SK-N-SH treated with all-trans-retinoic acid at 6 μM for 48 hours (cell line): ENCODE measurements at regions not wholly inside any gene's neighbourhood (a gene's known extent, or its start where the extent isn't known, plus 50 kb on each side); places are given as distances from the start of the nearest gene placed in this dataset.

Experiments
- ATAC-seq: fragments of 200-7000 bp; cut with Tn5 transposase; 3 replicates; pipeline ENCODE4 v1.9.1; 2020; ENCODE audit warnings: mild to moderate bottlenecking, moderate library complexity
- BACH2 ChIP-seq: fragments of 250-450 bp; sonication (Bioruptor Pico); IDR thresholded peaks from 2 replicates; pipeline ENCODE4 v1.9.0; 2021; ENCODE audit warnings: mild to moderate bottlenecking, borderline replicate concordance
- CREB5 ChIP-seq: fragments of 250-450 bp; sonication (Bioruptor Pico); IDR thresholded peaks from 2 replicates; pipeline ENCODE4 v1.5.1; 2020; ENCODE audit warnings: low read depth, mild to moderate bottlenecking, moderate library complexity
- CSDC2 ChIP-seq: fragments of 250-450 bp; sonication (Bioruptor Pico); IDR thresholded peaks from 2 replicates; pipeline ENCODE4 v1.5.0; 2020; ENCODE audit warnings: mild to moderate bottlenecking, moderate library complexity
- CSRNP3 ChIP-seq: fragments of 250-450 bp; sonication (Bioruptor Pico); IDR thresholded peaks from 2 replicates; pipeline ENCODE4 v1.5.1; 2021; ENCODE audit warnings: mild to moderate bottlenecking, moderate library complexity
- ESRRG ChIP-seq: fragments of 250-450 bp; sonication (Bioruptor Pico); IDR thresholded peaks from 2 replicates; pipeline ENCODE4 v1.6.1; 2021; ENCODE audit warnings: mild to moderate bottlenecking
- GLIS3 ChIP-seq: fragments of 250-450 bp; sonication (Bioruptor Pico); IDR thresholded peaks from 2 replicates; pipeline ENCODE4 v1.5.0; 2020; ENCODE audit warnings: mild to moderate bottlenecking, moderate library complexity
- ISL1 ChIP-seq: fragments of 250-450 bp; sonication (Bioruptor Pico); IDR thresholded peaks from 2 replicates; pipeline ENCODE4 v2.1.2; 2022; ENCODE audit warnings: mild to moderate bottlenecking, moderate library complexity
- OSR1 ChIP-seq: fragments of 250-450 bp; sonication (Bioruptor Pico); IDR thresholded peaks from 2 replicates; pipeline ENCODE4 v1.8.0; 2022; ENCODE audit warnings: moderate library complexity, mild to moderate bottlenecking, inconsistent platforms
- PATZ1 ChIP-seq: fragments of 250-450 bp; sonication (Bioruptor Pico); IDR thresholded peaks from 2 replicates; pipeline ENCODE4 v1.8.0; 2020; ENCODE audit warnings: mild to moderate bottlenecking, moderate library complexity, borderline replicate concordance
- POU6F1 ChIP-seq: fragments of 250-450 bp; sonication (Bioruptor Pico); IDR thresholded peaks from 2 replicates; pipeline ENCODE4 v1.8.0; 2021; ENCODE audit warnings: low read depth, mild to moderate bottlenecking, moderate library complexity, borderline replicate concordance
- PPARA ChIP-seq: fragments of 250-450 bp; sonication (Bioruptor Pico); IDR thresholded peaks from 2 replicates; pipeline ENCODE4 v1.5.0; 2020; ENCODE audit warnings: mild to moderate bottlenecking, borderline replicate concordance
- RARB ChIP-seq: fragments of 250-450 bp; sonication (Bioruptor Pico); IDR thresholded peaks from 2 replicates; pipeline ENCODE4 v1.8.0; 2021; ENCODE audit warnings: mild to moderate bottlenecking, moderate library complexity
- SNAI2 ChIP-seq: fragments of 250-450 bp; sonication (Bioruptor Pico); IDR thresholded peaks from 2 replicates; pipeline ENCODE4 v1.5.0; 2020; ENCODE audit warnings: mild to moderate bottlenecking, moderate library complexity
- TCF4 ChIP-seq: fragments of 250-450 bp; sonication (Bioruptor Pico); IDR thresholded peaks from 2 replicates; pipeline ENCODE4 v1.8.0; 2021; ENCODE audit warnings: mild to moderate bottlenecking, moderate library complexity, borderline replicate concordance
- TOX ChIP-seq: fragments of 250-450 bp; sonication (Bioruptor Pico); IDR thresholded peaks from 2 replicates; pipeline ENCODE4 v1.8.0; 2021; ENCODE audit warnings: mild to moderate bottlenecking, moderate library complexity, borderline replicate concordance
- TSHZ2 ChIP-seq: fragments of 250-450 bp; sonication (Bioruptor Pico); IDR thresholded peaks from 2 replicates; pipeline ENCODE4 v1.5.0; 2020; ENCODE audit warnings: mild to moderate bottlenecking, moderate library complexity
- ZC3H10 ChIP-seq: fragments of 250-450 bp; sonication (Bioruptor Pico); IDR thresholded peaks from 2 replicates; pipeline ENCODE4 v1.5.1; 2021; ENCODE audit warnings: mild to moderate bottlenecking, moderate library complexity
- ZFP3 ChIP-seq: fragments of 250-450 bp; sonication (Bioruptor Pico); IDR thresholded peaks from 2 replicates; pipeline ENCODE4 v1.5.0; 2020; ENCODE audit warnings: mild to moderate bottlenecking, moderate library complexity
- ZFP30 ChIP-seq: fragments of 450-650 bp; formaldehyde crosslinking; IDR thresholded peaks from 2 replicates; pipeline ENCODE4 v1.5.0; 2022; ENCODE audit warnings: mild to moderate bottlenecking, moderate library complexity
- ZNF565 ChIP-seq: fragments of 450-650 bp; formaldehyde crosslinking; conservative IDR thresholded peaks from 2 replicates; pipeline ENCODE4 v1.5.0; 2020; ENCODE audit warnings: low read depth, mild to moderate bottlenecking, moderate library complexity
- ZNF8 ChIP-seq: fragments of 450-650 bp; formaldehyde crosslinking; IDR thresholded peaks from 2 replicates; pipeline ENCODE4 v1.5.0; 2020; ENCODE audit warnings: mild to moderate bottlenecking, moderate library complexity

GRCh38 chr20:22805996-22806395 is 221.6 kb upstream of the FOXA2 start:
- TF ChIP-seq BACH2 (no peak), GLIS3 (CRISPR knock-in tag) (no peak), RARB (no peak), PPARA (CRISPR knock-in tag) (no peak), TSHZ2 (CRISPR knock-in tag) (no peak), ZNF565 (CRISPR knock-in tag) (no peak), TOX (CRISPR knock-in tag) (no peak), ZNF8 (CRISPR knock-in tag) (no peak), ESRRG (CRISPR knock-in tag) (no peak)
- no peak for ATAC-seq

- ATAC-seq, result no peak
- TF ChIP-seq ZNF565 (CRISPR knock-in tag) (no peak), TOX (CRISPR knock-in tag) (no peak), RARB (no peak), SNAI2 (no peak), BACH2 (no peak), ZFP30 (no peak), ISL1 (CRISPR knock-in tag) (no peak), ZFP3 (CRISPR knock-in tag) (no peak), CSRNP3 (CRISPR knock-in tag) (no peak), OSR1 (CRISPR knock-in tag) (no peak), PATZ1 (CRISPR knock-in tag) (no peak), CSDC2 (CRISPR knock-in tag) (no peak), POU6F1 (CRISPR knock-in tag) (no peak), ZNF8 (CRISPR knock-in tag) (no peak), TSHZ2 (CRISPR knock-in tag) (no peak), GLIS3 (CRISPR knock-in tag) (no peak), TCF4 (no peak), PPARA (CRISPR knock-in tag) (no peak)
These were observed 222.7 kb upstream of the FOXA2 start for GRCh38 chr20:22807045-22807444.

GRCh38 chr20:22807646-22808244 is 223.4 kb upstream of the FOXA2 start:
- no peak for TF ChIP-seq ZC3H10 (CRISPR knock-in tag)
- no peak for TF ChIP-seq RARB
- no peak for TF ChIP-seq CREB5 (CRISPR knock-in tag)
- TF ChIP-seq ESRRG (CRISPR knock-in tag), result no peak
- TF ChIP-seq ZNF8 (CRISPR knock-in tag), result no peak
- TF ChIP-seq CSRNP3 (CRISPR knock-in tag), result no peak
- no peak for TF ChIP-seq ISL1 (CRISPR knock-in tag)
- TF ChIP-seq OSR1 (CRISPR knock-in tag), result no peak
- TF ChIP-seq ZFP3 (CRISPR knock-in tag), result no peak
- TF ChIP-seq PATZ1 (CRISPR knock-in tag), result no peak
- ATAC-seq, result no peak
